NCI-H1105 (cell line): ENCODE measurements at regions not wholly inside any gene's neighbourhood (a gene's known extent, or its start where the extent isn't known, plus 50 kb on each side); places are given as distances from the start of the nearest gene placed in this dataset.

ENCODE experiments used
- DNase-seq: peaks from one replicate; lab custom pipeline; 2025; lab: John Stamatoyannopoulos, UW

- no peak for DNase-seq
Observed at GRCh38 chr6:16851044-16851540, 89.8 kb upstream of the ATXN1 start.

- DNase-seq, result peak; percentile 68
Observed at GRCh38 chr6:16850681-16851026, 89.4 kb upstream of the ATXN1 start.

GRCh38 chr6:16849988-16850680, 88.9 kb upstream of the ATXN1 start:
- DNase-seq, result no peak

- DNase-seq, result no peak
Observed at GRCh38 chr6:16849280-16849987, 88.2 kb upstream of the ATXN1 start.

GRCh38 chr6:16846399-16846778, 85.1 kb upstream of the ATXN1 start:
- no peak for DNase-seq

- DNase-seq, result no peak
Observed at GRCh38 chr6:16844183-16844582, 82.9 kb upstream of the ATXN1 start.

- DNase-seq, result no peak
Observed at GRCh38 chr6:16842676-16843075, 81.4 kb upstream of the ATXN1 start.

GRCh38 chr6:16841241-16841640, 80.0 kb upstream of the ATXN1 start:
- no peak for DNase-seq

GRCh38 chr6:16840725-16841124, 79.5 kb upstream of the ATXN1 start:
- no peak for DNase-seq

- no peak for DNase-seq
Observed at GRCh38 chr6:16840291-16840690, 79.0 kb upstream of the ATXN1 start.

GRCh38 chr6:16839631-16840179, 78.4 kb upstream of the ATXN1 start:
- DNase-seq, result no peak

GRCh38 chr6:16837217-16837972, 76.1 kb upstream of the ATXN1 start:
- DNase-seq, result no peak

GRCh38 chr6:16836144-16836981, 75.1 kb upstream of the ATXN1 start:
- no peak for DNase-seq

- DNase-seq, result no peak
Observed at GRCh38 chr6:16834242-16834641, 73.0 kb upstream of the ATXN1 start.

- no peak for DNase-seq
Observed at GRCh38 chr6:16832721-16833120, 71.5 kb upstream of the ATXN1 start.

- DNase-seq, result no peak
Observed at GRCh38 chr6:16832043-16832567, 70.8 kb upstream of the ATXN1 start.

- DNase-seq, result no peak
Observed at GRCh38 chr6:16831136-16831535, 69.9 kb upstream of the ATXN1 start.

GRCh38 chr6:16828058-16828457, 66.8 kb upstream of the ATXN1 start:
- DNase-seq, result no peak

GRCh38 chr6:16827627-16828026, 66.4 kb upstream of the ATXN1 start:
- DNase-seq, result no peak

- no peak for DNase-seq
Observed at GRCh38 chr6:16825784-16826183, 64.5 kb upstream of the ATXN1 start.

- DNase-seq, result no peak
Observed at GRCh38 chr6:16824845-16825685, 63.8 kb upstream of the ATXN1 start.
